HCT116 (cell line): ENCODE measurements at regions not wholly inside any gene's neighbourhood (a gene's known extent, or its start where the extent isn't known, plus 50 kb on each side); places are given as distances from the start of the nearest gene placed in this dataset.

Experiments used
- EZH2 ChIP-seq: fragments of 200-600 bp; sonication (generic); IDR thresholded peaks from 2 replicates; pipeline ENCODE4 v1.6.1; 2017; ENCODE audit warnings: antibody characterized with exemption, mixed run types
- JUND ChIP-seq: IDR thresholded peaks from 2 replicates; pipeline ENCODE4 v1.6.1; 2012
- TF ChIP-seq, protein P1 (sequence below), 3 experiments: fragments of 200-600 bp in 1 of 3; sonication (generic) in 1 of 3; IDR thresholded peaks in 2 of 3; conservative IDR thresholded peaks in 1 of 3; 2 replicates each; pipeline ENCODE4 v1.5.1; 2012 to 2017; ENCODE audit warnings: low read depth in 2 of 3, low read length in 2 of 3, antibody characterized with exemption in 1 of 3, borderline replicate concordance in 1 of 3, control low read depth in 1 of 3, mild to moderate bottlenecking in 1 of 3, mixed read lengths in 1 of 3, mixed run types in 1 of 3, moderate library complexity in 1 of 3; ENCODE audit not compliant: insufficient read depth in 1 of 3
- TF ChIP-seq, protein P2 (sequence below): IDR thresholded peaks from 2 replicates; pipeline ENCODE4 v1.6.1; 2011; ENCODE audit warnings: mild to moderate bottlenecking, low read length, moderate library complexity; ENCODE audit not compliant: insufficient replicate concordance; ENCODE audit errors: extremely low read depth

DNA sequence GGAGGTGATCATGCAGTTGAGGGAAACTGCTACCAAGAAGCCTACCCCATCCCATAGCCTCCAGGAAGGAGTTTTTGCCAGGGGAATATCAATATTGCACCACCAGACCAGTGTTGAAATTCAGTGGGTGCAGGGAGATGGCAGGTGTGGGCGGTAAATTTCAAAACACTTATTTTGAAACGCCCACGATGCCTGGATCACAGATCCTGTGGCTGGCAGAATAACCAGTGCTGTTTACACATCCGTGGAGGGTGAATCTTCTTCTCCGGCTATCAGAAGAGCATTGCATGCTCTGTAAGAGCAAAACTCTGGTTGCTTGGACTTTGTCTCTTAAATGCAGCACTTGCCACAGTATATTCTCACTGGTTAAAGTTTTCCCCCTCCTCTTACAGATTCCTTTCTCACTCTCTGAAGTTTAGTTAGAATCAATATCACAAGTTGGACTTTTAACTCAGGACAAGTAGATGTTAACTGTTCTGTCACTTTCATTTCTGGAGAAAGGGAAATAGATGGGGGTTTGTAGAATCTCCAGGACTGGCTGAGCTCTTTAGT is 70.5 kb upstream of the ZCCHC2 start:
- TF ChIP-seq, protein P1, sequence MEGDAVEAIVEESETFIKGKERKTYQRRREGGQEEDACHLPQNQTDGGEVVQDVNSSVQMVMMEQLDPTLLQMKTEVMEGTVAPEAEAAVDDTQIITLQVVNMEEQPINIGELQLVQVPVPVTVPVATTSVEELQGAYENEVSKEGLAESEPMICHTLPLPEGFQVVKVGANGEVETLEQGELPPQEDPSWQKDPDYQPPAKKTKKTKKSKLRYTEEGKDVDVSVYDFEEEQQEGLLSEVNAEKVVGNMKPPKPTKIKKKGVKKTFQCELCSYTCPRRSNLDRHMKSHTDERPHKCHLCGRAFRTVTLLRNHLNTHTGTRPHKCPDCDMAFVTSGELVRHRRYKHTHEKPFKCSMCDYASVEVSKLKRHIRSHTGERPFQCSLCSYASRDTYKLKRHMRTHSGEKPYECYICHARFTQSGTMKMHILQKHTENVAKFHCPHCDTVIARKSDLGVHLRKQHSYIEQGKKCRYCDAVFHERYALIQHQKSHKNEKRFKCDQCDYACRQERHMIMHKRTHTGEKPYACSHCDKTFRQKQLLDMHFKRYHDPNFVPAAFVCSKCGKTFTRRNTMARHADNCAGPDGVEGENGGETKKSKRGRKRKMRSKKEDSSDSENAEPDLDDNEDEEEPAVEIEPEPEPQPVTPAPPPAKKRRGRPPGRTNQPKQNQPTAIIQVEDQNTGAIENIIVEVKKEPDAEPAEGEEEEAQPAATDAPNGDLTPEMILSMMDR (IDR thresholded peaks at IDR 0.05 in 2 of 3, conservative IDR thresholded peaks at IDR 0.05 in 1 of 3; ENCODE audit: borderline replicate concordance in 1 of 3, insufficient read depth in 1 of 3, low read depth in 2 of 3, low read length in 2 of 3): no peak
- TF ChIP-seq, protein P2, sequence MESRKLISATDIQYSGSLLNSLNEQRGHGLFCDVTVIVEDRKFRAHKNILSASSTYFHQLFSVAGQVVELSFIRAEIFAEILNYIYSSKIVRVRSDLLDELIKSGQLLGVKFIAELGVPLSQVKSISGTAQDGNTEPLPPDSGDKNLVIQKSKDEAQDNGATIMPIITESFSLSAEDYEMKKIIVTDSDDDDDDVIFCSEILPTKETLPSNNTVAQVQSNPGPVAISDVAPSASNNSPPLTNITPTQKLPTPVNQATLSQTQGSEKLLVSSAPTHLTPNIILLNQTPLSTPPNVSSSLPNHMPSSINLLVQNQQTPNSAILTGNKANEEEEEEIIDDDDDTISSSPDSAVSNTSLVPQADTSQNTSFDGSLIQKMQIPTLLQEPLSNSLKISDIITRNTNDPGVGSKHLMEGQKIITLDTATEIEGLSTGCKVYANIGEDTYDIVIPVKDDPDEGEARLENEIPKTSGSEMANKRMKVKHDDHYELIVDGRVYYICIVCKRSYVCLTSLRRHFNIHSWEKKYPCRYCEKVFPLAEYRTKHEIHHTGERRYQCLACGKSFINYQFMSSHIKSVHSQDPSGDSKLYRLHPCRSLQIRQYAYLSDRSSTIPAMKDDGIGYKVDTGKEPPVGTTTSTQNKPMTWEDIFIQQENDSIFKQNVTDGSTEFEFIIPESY: no peak
- TF ChIP-seq EZH2 (no peak), JUND (no peak)
